GM20431 (cell line): ENCODE measurements at regions not wholly inside any gene's neighbourhood (a gene's known extent, or its start where the extent isn't known, plus 50 kb on each side); places are given as distances from the start of the nearest gene placed in this dataset.
"Not testable (repeated sequence)": the region's sequence is repeated elsewhere in the genome, so short reads cannot be mapped to it uniquely, and the experiment has no call there.

Source experiments
- in situ Hi-C: fragments of 300-500 bp; cut with MseI, MboI; formaldehyde crosslinking; loops from one replicate; pipeline ENCODE4 v1.15.0; 2020; ENCODE audit warnings: low sequenced_read_pairs; ENCODE audit not compliant: unreplicated experiment

DNA sequence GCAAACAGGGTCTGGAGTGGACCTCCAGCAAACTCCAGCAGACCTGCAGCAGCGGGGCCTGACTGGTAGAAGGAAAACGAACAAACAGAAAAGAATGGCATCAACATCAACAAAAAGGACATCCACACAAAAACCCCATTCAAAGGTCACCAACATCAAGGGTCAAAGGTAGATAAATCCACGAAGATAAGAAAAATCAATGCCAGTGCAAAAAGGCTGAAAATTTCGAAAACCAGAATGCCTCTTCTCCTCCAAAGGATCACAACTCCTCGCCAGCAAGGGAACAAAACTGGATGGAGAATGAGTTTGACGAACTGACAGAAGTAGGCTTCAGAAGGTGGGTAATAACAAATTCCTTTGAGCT lies 187.6 kb upstream of the EDNRA start:
- in situ Hi-C loops = not testable (repeated sequence)

DNA sequence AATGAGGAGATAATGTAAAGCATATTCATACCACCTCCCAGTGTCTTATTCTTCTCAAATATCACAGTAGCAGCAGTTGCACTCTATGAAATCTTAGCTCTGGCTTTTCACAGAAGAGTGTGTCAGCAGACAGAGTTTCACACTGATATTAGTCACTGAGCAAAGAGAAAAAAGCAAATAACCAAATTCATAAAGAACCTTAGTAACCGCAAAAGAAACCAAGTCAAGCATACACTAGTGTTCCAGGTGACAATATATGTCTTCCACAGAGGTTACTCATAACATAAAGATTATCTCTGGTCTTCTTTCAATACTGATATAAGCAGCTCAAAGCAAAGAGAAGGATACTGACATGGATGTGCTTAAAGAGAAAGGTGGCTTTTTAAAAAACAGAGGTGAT lies 181.7 kb upstream of the EDNRA start:
- in situ Hi-C loops = no loop called here

DNA sequence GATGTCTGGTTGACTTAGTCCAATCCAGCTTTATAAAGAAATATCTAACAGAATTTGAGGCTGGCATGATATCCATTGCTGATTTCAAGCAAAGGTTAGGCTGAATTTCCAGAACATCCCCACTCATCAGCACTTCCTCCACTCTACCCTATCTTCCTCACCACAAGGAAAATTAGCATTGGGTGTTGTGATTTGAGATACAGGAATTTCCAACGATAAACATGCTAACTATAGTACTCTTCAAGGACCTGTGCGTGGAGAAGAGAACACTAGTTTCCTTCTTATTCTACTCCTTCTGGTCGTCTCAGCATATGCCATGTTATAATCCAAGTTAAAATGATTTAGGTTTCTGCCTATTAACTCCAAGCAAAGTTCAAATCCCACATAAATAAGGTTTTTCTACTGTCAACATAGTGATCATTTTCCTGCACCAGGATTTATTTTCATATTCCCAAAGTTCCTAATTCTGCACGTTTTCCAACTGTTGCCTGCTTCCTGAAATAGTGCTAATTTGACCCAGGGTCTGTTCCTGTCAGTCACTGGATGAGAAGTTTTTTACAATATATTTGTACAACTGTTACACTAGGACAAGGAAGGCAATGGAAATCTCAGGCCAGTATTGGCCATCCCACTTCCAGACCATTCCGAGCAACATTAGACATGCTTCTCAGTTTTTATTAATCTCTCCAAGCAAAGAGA lies 177.6 kb upstream of the EDNRA start:
- in situ Hi-C loops = no loop called here

DNA sequence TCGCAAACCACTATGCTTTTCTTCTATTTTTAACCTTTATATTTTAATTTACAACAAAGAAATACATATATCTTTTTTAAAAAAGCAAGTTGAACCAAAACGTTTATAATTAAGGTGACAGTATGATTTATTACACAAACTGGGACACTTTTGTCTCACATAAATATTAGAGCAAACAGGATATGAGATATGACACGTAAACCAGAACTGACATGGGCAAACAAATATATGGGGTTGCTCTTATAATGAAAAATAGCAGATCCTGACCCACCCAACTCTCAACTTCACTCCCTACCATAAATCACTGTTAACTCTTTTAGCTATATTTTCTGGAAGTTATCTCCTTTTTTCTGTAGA lies 177.0 kb upstream of the EDNRA start:
- in situ Hi-C loops = no loop called here

DNA sequence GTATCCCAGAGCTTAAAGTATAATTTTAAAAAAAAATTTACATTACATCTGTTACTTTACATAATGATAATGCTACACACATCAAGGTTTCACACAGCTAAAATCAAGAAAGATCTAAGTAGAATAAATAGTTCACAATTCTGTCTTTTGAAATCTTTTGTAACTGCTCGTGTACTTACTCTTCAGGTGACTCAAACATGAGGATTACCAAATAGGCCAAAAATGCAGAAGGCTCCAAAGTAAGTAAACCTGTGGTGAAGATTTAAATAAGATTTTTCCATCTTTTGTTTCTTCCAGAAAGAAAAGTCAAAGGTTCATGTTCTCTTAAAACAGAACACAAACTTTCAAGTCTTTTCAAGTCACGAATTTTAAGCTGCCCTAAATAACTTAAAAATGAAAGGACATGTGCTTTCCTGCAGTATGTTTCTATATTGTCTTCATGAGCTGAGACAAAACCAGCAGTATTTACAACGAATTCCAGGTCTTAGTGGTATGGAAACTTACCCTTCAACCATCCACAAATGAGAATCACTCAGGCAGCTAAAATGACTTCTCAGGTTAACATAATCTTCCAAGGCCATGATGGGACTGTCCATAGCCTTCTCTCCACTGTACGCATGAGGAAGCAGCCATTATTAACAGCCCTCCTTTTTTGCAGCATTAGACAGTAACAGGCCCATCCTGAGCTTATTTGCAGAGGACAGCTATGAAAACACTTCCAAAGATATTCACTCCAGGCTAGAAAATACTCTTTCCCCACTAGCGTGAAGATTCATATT lies 172.8 kb upstream of the EDNRA start:
- in situ Hi-C loops = no loop called here

DNA sequence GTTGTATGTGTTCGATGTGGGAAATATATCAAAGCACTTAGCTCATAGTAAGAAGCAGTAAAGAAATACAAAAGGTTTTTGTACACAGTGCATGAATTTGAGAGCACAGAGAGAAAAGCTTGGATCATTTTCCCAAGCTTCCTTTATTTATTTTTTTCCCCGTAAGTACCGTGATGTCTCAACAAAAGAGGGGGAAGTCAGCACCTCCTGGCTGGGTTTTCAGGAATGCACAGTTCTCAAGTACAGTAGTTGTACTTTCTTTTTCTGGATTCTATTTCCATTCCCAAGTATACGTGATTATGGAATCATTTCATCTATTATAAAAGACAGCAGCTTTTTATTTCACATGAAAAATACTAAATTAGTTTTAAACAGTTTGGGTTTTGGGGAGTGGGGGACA lies 171.5 kb upstream of the EDNRA start:
- in situ Hi-C loops = no loop called here

DNA sequence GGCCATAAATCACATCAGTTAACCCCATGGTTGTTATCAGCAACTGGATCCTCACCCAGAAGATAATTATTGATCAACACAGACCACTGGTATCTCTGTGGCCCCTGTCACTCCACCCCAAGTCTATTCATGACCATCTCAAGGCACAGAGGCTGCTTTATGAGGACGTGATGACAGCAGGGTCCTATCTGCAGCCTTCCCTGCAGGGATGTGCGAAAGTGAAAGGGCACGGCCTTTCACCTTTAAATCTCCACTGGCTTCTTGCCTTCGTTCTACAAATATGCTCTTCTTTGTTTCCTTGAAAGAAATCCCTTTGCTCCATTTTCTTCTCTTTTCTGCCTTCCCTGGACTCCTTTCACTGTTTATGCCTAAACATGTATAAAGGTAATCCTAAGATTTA lies 170.6 kb upstream of the EDNRA start:
- in situ Hi-C loops = no loop called here

DNA sequence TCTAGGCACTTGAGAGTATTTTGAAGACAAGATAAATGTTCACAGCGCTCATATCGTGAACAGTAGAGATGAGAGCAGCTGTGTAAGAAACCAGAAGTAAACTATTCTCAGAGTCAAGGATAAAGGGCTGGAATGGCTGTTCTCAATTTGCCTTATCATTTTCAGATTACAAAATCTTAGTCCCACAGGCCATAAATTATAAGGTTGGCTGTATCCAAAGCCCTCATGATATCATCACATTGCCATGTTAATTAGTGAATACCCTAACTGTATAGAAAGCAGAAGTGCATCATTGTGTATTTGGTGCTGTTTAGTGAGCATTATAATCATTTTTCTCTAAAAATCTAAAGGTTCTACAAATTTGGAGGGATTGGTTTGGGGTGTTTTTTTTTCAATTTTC lies 168.9 kb upstream of the EDNRA start:
- in situ Hi-C loops = no loop called here

DNA sequence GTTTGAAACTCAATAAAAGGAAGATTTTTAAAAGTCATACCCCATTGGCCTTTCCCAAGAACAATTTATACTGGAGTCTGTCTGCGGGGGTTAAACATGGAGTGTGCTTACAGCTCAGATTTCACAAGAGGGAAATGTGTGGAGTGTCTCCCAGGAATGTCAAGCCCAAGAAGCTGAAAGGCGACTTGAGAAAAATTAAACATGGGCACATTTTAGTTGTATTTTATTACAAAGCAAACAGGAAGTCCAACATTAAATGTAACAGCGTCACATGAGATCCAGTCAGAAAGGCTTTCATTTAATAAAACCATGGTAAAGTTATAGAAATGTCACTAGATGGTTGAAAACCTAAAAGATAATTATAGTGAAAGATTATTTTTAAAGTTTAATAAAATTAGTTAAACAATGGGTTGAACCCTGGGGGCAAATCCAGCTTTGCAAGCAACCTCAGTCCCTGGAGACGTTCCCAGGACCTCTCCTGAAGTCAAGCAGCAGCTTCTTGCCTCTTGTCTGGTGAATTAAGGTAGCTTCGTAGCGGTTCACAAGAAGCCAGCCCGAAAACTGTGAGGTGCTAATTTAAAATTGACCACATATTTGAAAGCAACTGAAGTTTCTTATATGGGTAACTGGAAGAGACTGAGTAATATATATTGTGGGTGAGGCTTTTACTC lies 168.4 kb upstream of the EDNRA start:
- in situ Hi-C loops = no loop called here

DNA sequence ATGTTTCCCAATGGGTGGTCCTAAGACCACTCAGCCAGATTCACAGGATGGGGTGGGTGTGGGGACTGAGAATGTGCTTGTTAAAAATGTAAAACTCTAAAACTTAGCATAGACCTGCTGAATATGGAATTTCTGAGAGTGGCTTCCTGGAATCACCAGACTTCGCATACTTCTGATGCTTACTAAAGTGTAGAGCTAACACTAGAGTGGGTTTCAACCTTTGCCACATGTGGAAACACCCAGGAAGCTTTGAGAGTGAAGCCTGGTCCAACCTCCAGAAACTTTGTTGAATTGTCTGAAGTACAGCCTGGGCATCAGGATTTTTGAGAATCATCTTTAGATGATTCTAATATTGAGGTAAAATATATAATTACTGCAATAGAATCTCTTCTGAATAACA lies 167.8 kb upstream of the EDNRA start:
- in situ Hi-C loops = no loop called here

DNA sequence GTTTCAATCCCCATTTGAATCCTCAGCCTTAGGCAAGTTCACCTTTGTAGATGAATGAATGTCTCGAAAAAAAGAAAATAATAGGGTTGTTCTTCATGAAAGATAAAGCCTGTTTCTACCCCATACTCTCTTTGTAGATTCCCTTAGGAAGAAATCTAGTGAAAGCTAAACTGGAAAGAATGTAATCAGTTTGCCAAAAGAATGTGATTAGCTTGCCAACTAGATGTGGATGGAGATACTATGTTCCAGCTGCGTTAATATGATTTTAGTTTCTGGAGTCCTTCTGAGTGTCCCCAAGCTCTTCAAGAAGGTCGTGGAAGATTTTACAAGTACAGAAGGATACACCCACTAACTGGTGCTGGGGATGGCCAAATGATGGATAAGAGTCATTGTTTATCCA lies 162.3 kb upstream of the EDNRA start:
- in situ Hi-C loops = no loop called here

DNA sequence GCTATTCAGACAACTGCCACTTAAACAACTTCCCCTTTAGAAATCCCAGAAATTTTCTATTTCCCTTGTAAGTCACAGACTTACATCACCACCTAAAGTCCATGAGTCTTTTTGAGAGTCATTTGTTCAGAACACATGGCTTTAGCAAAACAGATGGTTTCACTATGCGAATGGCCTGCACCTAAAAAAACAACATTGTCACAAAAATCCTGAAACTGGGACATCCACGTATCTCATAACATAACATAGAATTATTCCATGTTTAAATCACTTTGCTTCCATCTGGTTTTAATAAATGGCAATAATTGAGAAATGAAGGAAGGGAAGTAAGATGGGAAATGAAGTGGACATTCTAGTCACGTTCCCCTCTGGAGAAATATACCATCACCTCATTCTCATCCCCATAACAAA lies 155.3 kb upstream of the EDNRA start:
- in situ Hi-C loops = no loop called here

DNA sequence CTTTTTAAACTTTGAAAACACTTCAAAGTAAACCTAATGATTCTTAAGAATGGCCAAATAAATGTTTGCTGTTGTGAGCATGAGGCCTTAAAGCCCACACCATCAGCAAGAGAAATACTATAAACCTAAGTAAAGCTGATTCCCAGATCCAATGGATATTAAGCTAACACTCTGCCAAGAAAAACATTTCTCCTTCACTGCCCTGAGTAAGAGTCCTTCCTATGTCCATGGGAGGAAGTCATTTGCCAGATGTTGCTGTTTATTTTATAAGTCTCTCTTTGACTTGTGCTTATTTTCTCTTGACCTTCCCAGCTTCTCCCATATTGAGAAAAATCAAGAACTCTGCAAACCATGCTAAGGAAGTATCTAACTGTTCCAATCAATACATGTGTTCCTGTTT lies 154.3 kb upstream of the EDNRA start:
- in situ Hi-C loops = no loop called here

DNA sequence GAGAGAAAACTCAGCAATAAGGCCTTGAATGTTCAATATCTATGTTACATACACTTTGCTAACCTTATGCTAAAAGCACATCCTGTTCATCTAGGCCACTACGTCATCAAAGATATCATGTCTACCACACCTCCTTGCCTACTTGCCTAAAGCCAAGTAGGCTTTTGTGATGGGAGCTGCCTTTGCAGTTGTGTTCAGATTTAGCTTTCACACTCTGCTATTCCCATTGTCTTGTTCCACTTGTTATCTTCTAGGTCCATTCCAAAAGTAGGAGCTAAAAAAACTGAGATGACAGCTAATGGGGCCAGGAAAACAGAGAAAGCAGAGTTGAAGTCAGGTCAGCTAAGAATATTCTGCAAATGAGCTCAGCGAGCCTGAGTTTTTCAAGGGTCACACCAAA lies 153.6 kb upstream of the EDNRA start:
- in situ Hi-C loops = no loop called here

DNA sequence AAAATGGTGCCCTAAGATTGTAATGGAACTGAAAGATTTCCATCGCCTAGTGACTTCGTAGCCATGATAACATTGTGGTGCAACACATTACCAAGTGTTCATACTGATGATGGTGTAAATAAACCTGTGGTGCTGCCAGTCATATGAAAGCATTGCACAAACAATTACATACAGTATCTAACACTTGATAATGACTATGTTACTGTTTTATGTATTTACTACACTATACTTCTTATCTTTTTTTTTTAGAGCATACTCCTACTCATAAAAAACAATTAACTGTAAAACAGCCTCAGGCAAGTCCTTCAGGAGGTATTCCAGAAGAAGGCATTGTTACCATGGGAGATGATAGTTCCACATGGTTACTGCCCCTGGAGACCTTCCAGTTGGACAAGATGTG lies 152.7 kb upstream of the EDNRA start:
- in situ Hi-C loops = no loop called here

DNA sequence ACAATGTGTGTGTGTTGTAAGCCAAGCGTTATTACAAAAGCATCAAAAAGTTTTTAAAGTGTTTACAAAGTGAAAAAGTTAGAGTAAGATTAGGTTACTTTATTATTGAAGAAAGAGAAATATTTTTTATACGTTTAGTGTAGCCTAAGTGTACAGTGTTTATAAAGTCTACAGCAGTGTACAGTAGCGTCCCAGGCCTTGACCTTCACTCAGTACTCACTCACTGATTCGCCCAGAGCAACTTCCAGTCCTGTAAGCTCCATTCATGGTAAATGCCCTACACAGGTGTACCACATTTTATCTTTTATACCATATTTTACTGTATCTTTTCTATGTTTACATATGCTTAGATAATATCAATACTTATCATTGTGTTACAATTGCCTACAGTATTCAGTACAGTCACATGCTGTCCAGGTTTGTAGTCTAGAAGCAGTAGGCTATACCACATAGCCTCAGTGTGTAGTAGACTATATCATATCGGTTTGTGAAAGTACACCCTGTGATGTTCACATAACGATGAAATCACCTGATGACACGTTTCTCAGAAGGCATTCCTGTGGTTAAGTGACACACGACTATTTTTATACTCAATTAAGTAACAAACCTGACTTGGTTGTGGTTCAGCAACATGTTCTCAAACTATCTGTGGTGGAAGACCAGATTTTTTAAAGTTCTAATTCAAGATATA lies 152.0 kb upstream of the EDNRA start:
- in situ Hi-C loops = no loop called here

DNA sequence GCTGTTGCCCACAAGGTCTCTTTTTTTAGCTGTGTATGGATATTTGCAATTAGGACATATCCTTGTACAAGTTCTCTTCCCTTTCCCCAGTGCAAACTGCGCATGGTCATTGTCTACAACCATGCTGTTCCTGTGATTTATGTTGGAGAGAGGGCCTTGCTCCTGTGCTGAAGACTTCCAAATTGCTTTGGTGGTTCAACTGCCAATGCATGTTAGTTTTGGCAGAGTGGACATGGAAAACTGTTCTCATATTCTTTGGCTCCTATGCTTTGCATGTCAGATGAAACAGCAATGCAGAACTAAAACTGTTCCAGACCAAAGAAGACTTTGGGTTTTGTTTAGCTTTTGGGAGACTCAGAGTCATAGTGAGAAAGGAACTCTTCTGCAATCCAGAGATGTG lies 148.8 kb upstream of the EDNRA start:
- in situ Hi-C loops = no loop called here

DNA sequence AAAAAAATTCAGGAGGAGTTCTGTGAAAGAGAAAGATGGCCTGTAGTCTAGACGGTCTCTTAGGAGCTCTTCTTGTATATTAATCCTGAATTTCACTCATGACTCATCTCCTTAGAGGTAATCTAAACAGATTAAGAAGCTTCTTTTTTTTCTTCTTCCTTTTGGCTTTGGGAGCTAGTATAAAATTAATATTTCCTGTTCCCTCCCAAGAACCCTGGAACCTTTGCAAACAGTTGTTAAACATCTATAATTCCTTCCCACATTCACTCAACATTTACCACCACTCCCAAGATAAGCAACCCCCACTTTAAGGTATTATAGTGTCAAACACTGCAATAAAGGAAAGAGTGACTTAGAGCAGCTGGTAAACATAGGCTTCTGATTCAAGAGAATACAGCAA lies 146.4 kb upstream of the EDNRA start:
- in situ Hi-C loops = no loop called here

DNA sequence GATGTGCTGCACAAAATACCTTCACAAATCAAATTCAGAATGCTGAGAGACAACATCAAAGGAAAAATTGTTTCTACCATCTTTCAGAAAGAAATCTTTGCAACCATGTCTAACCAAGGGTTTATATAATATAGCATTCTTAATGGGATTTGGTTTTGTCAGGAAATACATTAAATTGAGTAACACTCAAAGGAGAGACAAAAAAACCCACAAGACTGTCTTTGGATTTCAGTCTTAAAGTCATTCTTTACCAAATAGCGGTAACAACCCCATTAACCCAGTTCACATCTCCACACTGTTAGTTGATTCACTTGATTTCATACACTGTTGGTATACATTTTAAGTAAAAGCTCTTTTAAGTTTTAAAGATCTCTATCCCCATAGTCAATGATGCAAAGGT lies 145.7 kb upstream of the EDNRA start:
- in situ Hi-C loops = no loop called here

DNA sequence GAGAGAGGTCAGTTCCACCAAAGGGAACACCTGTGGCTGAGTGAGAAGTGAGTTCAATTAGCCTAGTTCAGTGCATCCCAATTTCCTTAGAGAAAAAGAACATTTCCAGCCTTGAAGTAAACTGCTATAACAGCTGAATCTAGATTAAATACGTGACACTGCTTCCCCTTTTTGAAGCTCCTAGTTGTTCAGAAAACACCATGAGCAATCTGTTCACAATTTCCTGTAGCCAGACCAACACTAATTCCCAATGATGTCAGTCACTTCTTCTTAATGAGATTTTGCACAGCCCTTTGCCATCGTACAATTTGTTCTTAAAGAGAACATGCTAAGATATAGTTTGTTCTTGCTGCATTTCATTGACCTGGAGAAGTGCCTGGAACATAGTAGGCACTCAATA lies 144.6 kb upstream of the EDNRA start:
- in situ Hi-C loops = no loop called here

DNA sequence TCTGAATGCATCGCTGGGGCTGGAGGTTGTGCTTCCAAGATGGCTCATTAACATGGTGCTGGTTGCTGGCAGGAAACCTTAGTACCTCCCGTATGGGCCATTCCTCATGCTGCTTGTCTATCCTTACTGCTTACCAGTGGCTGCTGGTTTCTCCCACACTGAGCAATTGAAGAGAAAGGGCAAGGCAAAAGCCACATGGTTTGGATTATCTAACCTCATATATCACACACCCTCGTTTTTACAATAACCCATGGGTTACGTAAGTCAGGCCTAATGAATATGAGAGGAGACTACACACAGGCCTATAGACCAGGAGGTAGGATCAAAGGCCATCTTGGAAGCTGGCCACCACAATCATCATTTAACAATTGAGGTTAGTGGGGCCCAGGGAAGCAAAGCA lies 141.8 kb upstream of the EDNRA start:
- in situ Hi-C loops = no loop called here
